BE2C (cell line): ENCODE measurements at regions not wholly inside any gene's neighbourhood (a gene's known extent, or its start where the extent isn't known, plus 50 kb on each side); places are given as distances from the start of the nearest gene placed in this dataset.

Experiments used
- DNase-seq: peaks from one replicate; pipeline ENCODE4 v3.0.0-alpha.2; 2020
- H3K27me3 ChIP-seq: fragments of 250-450 bp; sonication (Bioruptor Pico); 2 replicates; pipeline ENCODE4 v1.5.1; 2020; ENCODE audit warnings: mild to moderate bottlenecking
- H3K36me3 ChIP-seq: fragments of 250-450 bp; sonication (Bioruptor Pico); 2 replicates; pipeline ENCODE4 v1.5.1; 2020; ENCODE audit warnings: mild to moderate bottlenecking
- H3K4me1 ChIP-seq: fragments of 250-450 bp; sonication (Bioruptor Pico); 2 replicates; pipeline ENCODE4 v1.5.1; 2020
- H3K4me3 ChIP-seq: 2 replicates; pipeline ENCODE4 v1.5.1; 2011; ENCODE audit warnings: low read depth, low read length
- H3K9me3 ChIP-seq: fragments of 250-450 bp; sonication (Bioruptor Pico); 2 replicates; pipeline ENCODE4 v1.5.1; 2020
- CTCF ChIP-seq: IDR thresholded peaks from 2 replicates; pipeline ENCODE4 v1.5.1; 2012; ENCODE audit warnings: mild to moderate bottlenecking, low read depth, low read length

GRCh38 chr6:12364621-12365020 lies 74.5 kb downstream of the EDN1 start:
- H3K27me3 ChIP-seq, result no peaks in the 10 kb centered on the region
- no peak for TF ChIP-seq CTCF
- no peaks in the 10 kb centered on the region for H3K4me1 ChIP-seq
- no peak overlapping the region for H3K4me3 ChIP-seq
- H3K36me3 ChIP-seq, result no peaks in the 10 kb centered on the region
- no peaks in the 10 kb centered on the region for H3K9me3 ChIP-seq
- no peak for DNase-seq

- TF ChIP-seq CTCF, result no peak
Observed at GRCh38 chr6:12366731-12367130, 76.6 kb downstream of the EDN1 start.

GRCh38 chr6:12367412-12367811 lies 77.3 kb downstream of the EDN1 start:
- H3K4me1 ChIP-seq, result no peaks in the 10 kb centered on the region
- H3K36me3 ChIP-seq, result no peaks in the 10 kb centered on the region
- no peaks in the 10 kb centered on the region; the same call in 1 of the 2 replicates for H3K27me3 ChIP-seq
- H3K4me3 ChIP-seq, result no peak overlapping the region
- H3K9me3 ChIP-seq, result no peaks in the 10 kb centered on the region
- no peak for DNase-seq
- TF ChIP-seq CTCF, result no peak

More at GRCh38 chr6:12366731-12367130, 76.6 kb downstream of the EDN1 start:
- Histone ChIP-seq H3K27me3 (no peaks in the 10 kb centered on the region; the same call in 1 of the 2 replicates), H3K36me3 (no peaks in the 10 kb centered on the region), H3K9me3 (no peaks in the 10 kb centered on the region), H3K4me3 (no peak overlapping the region), H3K4me1 (no peaks in the 10 kb centered on the region)
- no peak for DNase-seq

GRCh38 chr6:12369355-12369754 lies 79.2 kb downstream of the EDN1 start:
- H3K9me3 ChIP-seq, result no peaks in the 10 kb centered on the region
- no peaks in the 10 kb centered on the region for H3K36me3 ChIP-seq
- no peak overlapping the region for H3K4me3 ChIP-seq
- no peak for DNase-seq
- TF ChIP-seq CTCF, result no peak
- H3K27me3 ChIP-seq, result no peaks in the 10 kb centered on the region; the same call in 1 of the 2 replicates
- H3K4me1 ChIP-seq, result no peaks in the 10 kb centered on the region

GRCh38 chr6:12369781-12370262 lies 79.7 kb downstream of the EDN1 start:
- no peaks in the 10 kb centered on the region; the same call in 1 of the 2 replicates for H3K27me3 ChIP-seq
- TF ChIP-seq CTCF, result no peak
- H3K36me3 ChIP-seq, result no peaks in the 10 kb centered on the region
- no peak for DNase-seq
- no peaks in the 10 kb centered on the region for H3K9me3 ChIP-seq
- H3K4me1 ChIP-seq, result no peaks in the 10 kb centered on the region
- no peak overlapping the region for H3K4me3 ChIP-seq

- DNase-seq, result no peak
- Histone ChIP-seq H3K36me3 (no peaks in the 10 kb centered on the region), H3K4me3 (no peak overlapping the region), H3K27me3 (no peaks in the 10 kb centered on the region; the same call in 1 of the 2 replicates), H3K9me3 (no peaks in the 10 kb centered on the region), H3K4me1 (no peaks in the 10 kb centered on the region)
- no peak for TF ChIP-seq CTCF
Observed at GRCh38 chr6:12371151-12371550, 81.0 kb downstream of the EDN1 start.
